GM12872 (cell line): ENCODE measurements at regions not wholly inside any gene's neighbourhood (a gene's known extent, or its start where the extent isn't known, plus 50 kb on each side); places are given as distances from the start of the nearest gene placed in this dataset.
A peak's percentile ranks its signal among the peaks of the same experiment; 100 is the strongest.

Source experiments
- TF ChIP-seq, protein P1 (sequence below): IDR thresholded peaks from 3 replicates; pipeline ENCODE4 v1.5.1; 2011; ENCODE audit warnings: low read depth, mild to moderate bottlenecking, low read length, moderate library complexity; ENCODE audit not compliant: insufficient read depth

DNA sequence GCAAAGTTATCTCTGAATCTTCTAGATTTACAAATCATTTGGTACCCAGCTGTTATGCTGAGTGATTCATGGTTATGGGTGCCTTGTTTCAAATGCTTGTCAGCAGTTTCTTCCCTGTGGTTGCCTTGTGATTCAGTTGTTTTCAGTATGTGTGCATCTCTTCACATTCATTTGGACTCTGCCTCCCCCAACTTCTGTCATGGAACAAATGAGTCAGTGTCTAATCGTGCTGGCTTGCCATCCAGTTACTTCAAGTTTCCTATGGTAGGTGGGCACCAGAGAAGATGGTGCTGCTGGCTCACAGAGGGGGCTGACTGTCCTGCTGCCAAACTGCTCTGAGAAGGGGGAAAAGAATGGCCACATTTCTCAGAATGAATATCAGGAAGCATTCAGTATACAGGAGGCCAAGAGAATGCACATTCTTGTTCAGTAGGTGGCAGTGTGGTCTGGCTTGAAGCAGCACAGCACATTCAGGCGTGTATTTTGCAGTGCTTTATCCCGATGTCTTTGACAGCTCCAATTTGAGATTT lies 260.9 kb downstream of the GLUD2 start:
- TF ChIP-seq, protein P1, sequence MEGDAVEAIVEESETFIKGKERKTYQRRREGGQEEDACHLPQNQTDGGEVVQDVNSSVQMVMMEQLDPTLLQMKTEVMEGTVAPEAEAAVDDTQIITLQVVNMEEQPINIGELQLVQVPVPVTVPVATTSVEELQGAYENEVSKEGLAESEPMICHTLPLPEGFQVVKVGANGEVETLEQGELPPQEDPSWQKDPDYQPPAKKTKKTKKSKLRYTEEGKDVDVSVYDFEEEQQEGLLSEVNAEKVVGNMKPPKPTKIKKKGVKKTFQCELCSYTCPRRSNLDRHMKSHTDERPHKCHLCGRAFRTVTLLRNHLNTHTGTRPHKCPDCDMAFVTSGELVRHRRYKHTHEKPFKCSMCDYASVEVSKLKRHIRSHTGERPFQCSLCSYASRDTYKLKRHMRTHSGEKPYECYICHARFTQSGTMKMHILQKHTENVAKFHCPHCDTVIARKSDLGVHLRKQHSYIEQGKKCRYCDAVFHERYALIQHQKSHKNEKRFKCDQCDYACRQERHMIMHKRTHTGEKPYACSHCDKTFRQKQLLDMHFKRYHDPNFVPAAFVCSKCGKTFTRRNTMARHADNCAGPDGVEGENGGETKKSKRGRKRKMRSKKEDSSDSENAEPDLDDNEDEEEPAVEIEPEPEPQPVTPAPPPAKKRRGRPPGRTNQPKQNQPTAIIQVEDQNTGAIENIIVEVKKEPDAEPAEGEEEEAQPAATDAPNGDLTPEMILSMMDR: peak; percentile 52

GRCh38 chrX:121310820-121311219 lies 263.4 kb downstream of the GLUD2 start:
- TF ChIP-seq, protein P1: no peak

DNA sequence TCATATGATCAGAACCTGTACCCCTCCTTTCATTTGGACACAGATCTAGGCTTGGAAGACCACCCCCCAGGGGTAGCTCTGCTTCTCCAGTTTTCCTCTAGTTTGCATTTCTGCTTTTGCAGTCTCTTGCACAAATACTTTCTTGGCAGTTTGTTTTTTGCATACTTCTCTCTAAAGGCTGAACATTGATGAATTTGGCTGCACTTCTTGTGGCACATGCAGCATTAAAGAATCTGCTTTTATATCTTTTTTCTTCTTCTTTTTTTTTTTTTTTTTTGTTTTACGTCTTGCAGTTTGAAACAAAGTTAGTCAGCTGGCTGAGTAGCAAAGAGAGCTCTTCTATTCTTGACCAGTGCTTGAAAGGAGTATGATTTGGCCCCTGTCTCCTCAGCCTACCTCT lies 273.0 kb downstream of the GLUD2 start:
- TF ChIP-seq, protein P1: no peak

GRCh38 chrX:121322159-121322558 lies 274.7 kb downstream of the GLUD2 start:
- TF ChIP-seq, protein P1: no peak

- TF ChIP-seq, protein P1: no peak
These were observed 275.9 kb downstream of the GLUD2 start for GRCh38 chrX:121323337-121323736.

DNA sequence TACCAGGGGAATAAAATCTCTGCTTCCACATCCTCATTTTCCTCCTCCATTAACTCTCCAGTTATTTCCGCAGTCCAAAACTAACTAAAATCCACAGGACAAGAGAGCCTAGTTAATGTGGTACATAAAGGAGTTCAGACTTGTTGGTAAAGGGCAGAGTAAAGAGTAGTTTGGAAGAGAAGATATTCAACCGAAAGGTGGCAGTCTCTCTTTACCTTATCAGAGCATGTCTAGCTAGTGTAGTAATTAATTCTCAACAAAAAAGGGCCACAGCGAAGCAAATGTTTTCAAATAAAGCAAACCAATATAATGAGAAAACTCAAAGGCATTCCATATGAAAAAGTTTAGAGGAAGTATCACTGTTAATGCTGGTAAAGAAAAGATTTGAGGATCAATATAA lies 286.5 kb downstream of the GLUD2 start:
- TF ChIP-seq, protein P1: no peak

DNA sequence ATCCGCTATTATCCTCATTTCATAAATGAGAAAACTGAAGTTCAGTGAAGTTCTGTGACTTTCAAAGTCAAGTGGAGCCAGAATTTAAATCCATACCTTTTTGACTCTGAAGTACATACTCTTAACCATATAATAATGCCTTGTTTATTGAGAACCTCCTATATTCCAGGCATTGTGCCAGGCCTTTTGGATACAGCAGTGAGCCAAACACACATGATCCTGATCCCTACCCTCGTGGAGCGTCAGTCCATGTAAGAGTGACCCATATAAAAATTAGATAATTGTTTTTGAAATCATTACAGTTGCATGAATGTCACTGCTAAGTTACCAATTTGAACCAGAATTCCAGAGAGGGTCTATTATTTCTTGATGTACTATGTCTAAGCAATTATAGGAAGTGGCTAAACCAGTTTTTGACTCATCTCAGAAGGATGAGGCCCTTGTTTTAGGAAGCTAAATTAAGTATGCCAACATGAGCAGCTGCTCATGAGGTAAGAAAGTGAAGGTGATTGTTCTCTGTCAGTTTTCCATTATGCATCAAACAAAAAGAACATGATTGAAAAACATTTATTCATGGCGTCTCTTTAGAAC lies 289.5 kb downstream of the GLUD2 start:
- TF ChIP-seq, protein P1: no peak

GRCh38 chrX:121337816-121338215 lies 290.4 kb downstream of the GLUD2 start:
- TF ChIP-seq, protein P1: no peak
